Colon (tissue), 2 donors: ENCODE measurements at regions not wholly inside any gene's neighbourhood (a gene's known extent, or its start where the extent isn't known, plus 50 kb on each side); places are given as distances from the start of the nearest gene placed in this dataset.

ENCODE experiments used
- FAIRE-seq: peaks from 2 replicates; lab custom pipeline; 2012; peaks lifted over from hg19 to GRCh38; lab: Jason Lieb, UNC
- donor health status: control.
- donor health status: control.

- FAIRE-seq, result no peak
Measured at GRCh38 chr6:82072121-82072521, 175.4 kb downstream of the IBTK start.

GRCh38 chr6:82068721-82069120, 178.8 kb downstream of the IBTK start:
- FAIRE-seq, result no peak

GRCh38 chr6:82066991-82067411, 180.5 kb downstream of the IBTK start:
- no peak for FAIRE-seq

GRCh38 chr6:82066196-82066595, 181.3 kb downstream of the IBTK start:
- no peak for FAIRE-seq

- FAIRE-seq, result no peak
Measured at GRCh38 chr6:82063574-82063973, 184.0 kb downstream of the IBTK start.

- FAIRE-seq, result no peak
Measured at GRCh38 chr6:82062219-82062618, 185.3 kb downstream of the IBTK start.

GRCh38 chr6:82057846-82058554, 189.5 kb downstream of the IBTK start:
- FAIRE-seq, result no peak

GRCh38 chr6:82056567-82056966, 191.0 kb downstream of the IBTK start:
- no peak for FAIRE-seq

- no peak for FAIRE-seq
Measured at GRCh38 chr6:82045965-82046756, 201.4 kb downstream of the IBTK start.

- FAIRE-seq, result no peak
Measured at GRCh38 chr6:82040405-82041221, 206.9 kb downstream of the IBTK start.

- no peak for FAIRE-seq
Measured at GRCh38 chr6:82038631-82039030, 208.9 kb downstream of the IBTK start.

- no peak for FAIRE-seq
Measured at GRCh38 chr6:82035526-82035925, 212.0 kb downstream of the IBTK start.

GRCh38 chr6:82033631-82034211, 213.8 kb downstream of the IBTK start:
- FAIRE-seq, result no peak

GRCh38 chr6:82032444-82032843, 215.1 kb downstream of the IBTK start:
- FAIRE-seq, result no peak

GRCh38 chr6:82030761-82031503, 216.6 kb downstream of the IBTK start:
- peak; percentile 64 for FAIRE-seq

- no peak for FAIRE-seq
Measured at GRCh38 chr6:82030301-82030700, 217.2 kb downstream of the IBTK start.

GRCh38 chr6:82025271-82025670, 222.3 kb downstream of the IBTK start:
- FAIRE-seq, result no peak

GRCh38 chr6:82022614-82023129, 224.9 kb downstream of the IBTK start:
- no peak for FAIRE-seq

GRCh38 chr6:82017773-82018172, 229.8 kb downstream of the IBTK start:
- no peak for FAIRE-seq

GRCh38 chr6:82017288-82017687, 230.3 kb downstream of the IBTK start:
- FAIRE-seq, result no peak

GRCh38 chr6:82015526-82015925, 232.0 kb downstream of the IBTK start:
- no peak for FAIRE-seq
